Neural progenitor cell (in vitro differentiated cells): ENCODE measurements at regions not wholly inside any gene's neighbourhood (a gene's known extent, or its start where the extent isn't known, plus 50 kb on each side); places are given as distances from the start of the nearest gene placed in this dataset.

Experiments
- DNase-seq: peaks from one replicate; pipeline ENCODE4 v3.0.0-alpha.2; 2016; ENCODE audit warnings: low spot score
- H2AFZ ChIP-seq: fragments of 200-600 bp; sonication (generic); replicated peaks from 2 replicates; pipeline ENCODE4 v1.6.1; 2016; ENCODE audit warnings: antibody characterized with exemption
- H3F3A ChIP-seq: fragments of 200-600 bp; sonication (generic); 2 replicates; pipeline ENCODE4 v1.6.1; 2016; ENCODE audit warnings: antibody characterized with exemption, low read depth
- H3K27ac ChIP-seq: fragments of 200-600 bp; sonication (generic); 2 replicates; pipeline ENCODE4 v1.5.1; 2016; ENCODE audit warnings: mild to moderate bottlenecking
- H3K27me3 ChIP-seq: fragments of 200-600 bp; sonication (generic); 2 replicates; pipeline ENCODE4 v1.6.1; 2016; ENCODE audit warnings: mild to moderate bottlenecking, moderate library complexity
- H3K36me3 ChIP-seq: fragments of 200-600 bp; sonication (generic); 2 replicates; pipeline ENCODE4 v1.5.1; 2016
- H3K4me1 ChIP-seq: fragments of 200-600 bp; sonication (generic); 2 replicates; pipeline ENCODE4 v1.6.1; 2016; ENCODE audit warnings: mixed run types
- H3K4me2 ChIP-seq: fragments of 200-600 bp; sonication (generic); 2 replicates; pipeline ENCODE4 v1.6.1; 2016
- H3K4me3 ChIP-seq: fragments of 200-600 bp; sonication (generic); 2 replicates; pipeline ENCODE4 v1.5.1; 2016
- H3K79me2 ChIP-seq: fragments of 200-600 bp; sonication (generic); 2 replicates; pipeline ENCODE4 v1.6.1; 2016; ENCODE audit warnings: low read depth
- H3K9ac ChIP-seq: fragments of 200-600 bp; sonication (generic); 2 replicates; pipeline ENCODE4 v1.6.1; 2016
- H3K9me3 ChIP-seq: fragments of 200-600 bp; sonication (generic); 2 replicates; pipeline ENCODE4 v1.5.1; 2016; ENCODE audit warnings: low read depth
- H4K20me1 ChIP-seq: fragments of 200-600 bp; sonication (generic); 2 replicates; pipeline ENCODE4 v1.6.1; 2016; ENCODE audit warnings: low read depth
- H3K27ac Mint-ChIP-seq: 3 replicates; pipeline ENCODE4 v1.8.0; 2021; ENCODE audit warnings: mixed read lengths
- H3K27me3 Mint-ChIP-seq: 2 replicates; pipeline ENCODE4 v1.8.0; 2022; ENCODE audit warnings: low read depth, mild to moderate bottlenecking, inconsistent platforms, moderate library complexity, mixed read lengths; ENCODE audit not compliant: insufficient read depth
- H3K36me3 Mint-ChIP-seq: 3 replicates; pipeline ENCODE4 v1.8.0; 2021; ENCODE audit warnings: mixed read lengths
- H3K4me1 Mint-ChIP-seq: 3 replicates; pipeline ENCODE4 v1.8.0; 2021; ENCODE audit warnings: mixed read lengths
- H3K4me3 Mint-ChIP-seq: 3 replicates; pipeline ENCODE4 v1.8.0; 2021; ENCODE audit warnings: mild to moderate bottlenecking, moderate library complexity, mixed read lengths
- H3K9me3 Mint-ChIP-seq: 3 replicates; pipeline ENCODE4 v1.8.0; 2020; ENCODE audit warnings: mixed read lengths
- CTCF ChIP-seq: fragments of 200-600 bp; sonication (generic); IDR thresholded peaks from 2 replicates; pipeline ENCODE4 v1.5.1; 2017; ENCODE audit warnings: antibody characterized with exemption, mild to moderate bottlenecking
- EZH2 ChIP-seq: fragments of 200-600 bp; sonication (generic); IDR thresholded peaks from 2 replicates; pipeline ENCODE4 v1.6.1; 2017; ENCODE audit warnings: antibody characterized with exemption, mild to moderate bottlenecking, moderate library complexity
- EZH2phosphoT487 ChIP-seq: fragments of 200-600 bp; sonication (generic); IDR thresholded peaks from 2 replicates; pipeline ENCODE4 v1.6.1; 2017; ENCODE audit warnings: antibody characterized with exemption

- Mint-ChIP-seq H3K27ac (no peak overlapping the region), H3K27me3 (no peaks in the 10 kb centered on the region), H3K4me3 (no peak overlapping the region), H3K36me3 (no peaks in the 10 kb centered on the region), H3K4me1 (no peaks in the 10 kb centered on the region), H3K9me3 (peaks cover 15% of the 10 kb centered on the region)
- TF ChIP-seq EZH2 = no peak
- no peak for TF ChIP-seq CTCF
- TF ChIP-seq EZH2phosphoT487 = no peak
- no peak overlapping the region for H3K4me3 ChIP-seq
- DNase-seq = no peak
- H3K9ac ChIP-seq = no peak overlapping the region
- H3K9me3 ChIP-seq = no peaks in the 10 kb centered on the region
- no peak overlapping the region for H3K27ac ChIP-seq
- H2AFZ ChIP-seq = no peak overlapping the region
- no peaks in the 10 kb centered on the region for H3K27me3 ChIP-seq
- H3K4me2 ChIP-seq = no peak overlapping the region
- H3K79me2 ChIP-seq = no peaks in the 10 kb centered on the region
- no peaks in the 10 kb centered on the region for H3K36me3 ChIP-seq
- H3F3A ChIP-seq = no peaks in the 10 kb centered on the region
- H3K4me1 ChIP-seq = no peaks in the 10 kb centered on the region
- H4K20me1 ChIP-seq = no peaks in the 10 kb centered on the region
These were observed 515.3 kb upstream of the PSMD7 start for GRCh38 chr16:73781297-73781696.

GRCh38 chr16:73778887-73779286, 517.7 kb upstream of the PSMD7 start:
- Mint-ChIP-seq H3K27ac (no peak overlapping the region), H3K27me3 (peaks cover 4% of the 10 kb centered on the region), H3K4me3 (no peak overlapping the region)

GRCh38 chr16:73775841-73776388, 520.7 kb upstream of the PSMD7 start:
- no peaks in the 10 kb centered on the region for H3K4me1 ChIP-seq
- no peak overlapping the region for H3K27ac Mint-ChIP-seq
- H3K4me2 ChIP-seq = no peak overlapping the region
- peaks cover 2% of the 10 kb centered on the region for H3K9me3 Mint-ChIP-seq
- H3K27ac ChIP-seq = no peak overlapping the region
- no peaks in the 10 kb centered on the region for H3K27me3 ChIP-seq
- H3K4me3 Mint-ChIP-seq = no peak overlapping the region
- TF ChIP-seq CTCF (no peak), EZH2 (no peak), EZH2phosphoT487 (no peak)
- no peaks in the 10 kb centered on the region for H3K36me3 Mint-ChIP-seq
- H3K4me1 Mint-ChIP-seq = peaks cover 5% of the 10 kb centered on the region
- DNase-seq = no peak
- H3K9ac ChIP-seq = no peak overlapping the region
- peaks cover 4% of the 10 kb centered on the region for H3K27me3 Mint-ChIP-seq
- no peaks in the 10 kb centered on the region for H3K9me3 ChIP-seq
- no peak overlapping the region for H3K4me3 ChIP-seq
- H3K79me2 ChIP-seq = no peaks in the 10 kb centered on the region
- no peaks in the 10 kb centered on the region for H3K36me3 ChIP-seq
- H4K20me1 ChIP-seq = no peaks in the 10 kb centered on the region
- no peak overlapping the region for H2AFZ ChIP-seq
- no peaks in the 10 kb centered on the region for H3F3A ChIP-seq

More at GRCh38 chr16:73778887-73779286, 517.7 kb upstream of the PSMD7 start:
- no peaks in the 10 kb centered on the region for H3K9me3 ChIP-seq
- Mint-ChIP-seq H3K4me1 (peaks cover 5% of the 10 kb centered on the region), H3K9me3 (peaks cover 2% of the 10 kb centered on the region), H3K36me3 (no peaks in the 10 kb centered on the region)
- H3K27ac ChIP-seq = no peak overlapping the region
- H3K4me2 ChIP-seq = no peak overlapping the region
- H3K4me1 ChIP-seq = no peaks in the 10 kb centered on the region
- no peak for DNase-seq
- no peak overlapping the region for H3K9ac ChIP-seq
- H3K36me3 ChIP-seq = no peaks in the 10 kb centered on the region
- H3K27me3 ChIP-seq = no peaks in the 10 kb centered on the region
- no peak for TF ChIP-seq EZH2phosphoT487
- no peak for TF ChIP-seq EZH2
- TF ChIP-seq CTCF = no peak
- no peak overlapping the region for H2AFZ ChIP-seq
- H3K4me3 ChIP-seq = no peak overlapping the region
- no peaks in the 10 kb centered on the region for H4K20me1 ChIP-seq
- H3K79me2 ChIP-seq = no peaks in the 10 kb centered on the region
- H3F3A ChIP-seq = no peaks in the 10 kb centered on the region
